ENCODE measurements at regions not wholly inside any gene's neighbourhood (a gene's known extent, or its start where the extent isn't known, plus 50 kb on each side); places are given as distances from the start of the nearest gene placed in this dataset.

GRCh38 chr7:11290863-11291262 lies 317.2 kb downstream of the PHF14 start:
- Histone ChIP-seq H3K27me3 (ENCODE audit: control insufficient read depth, low read length) (no peaks in the 10 kb centered on the region), H4K20me1 (ENCODE audit: control insufficient read depth, insufficient read depth, low read depth, low read length) (no peaks in the 10 kb centered on the region), H3K4me1 (ENCODE audit: control insufficient read depth, low read length) (peaks cover 14% of the 10 kb centered on the region), H3K27ac (ENCODE audit: low read depth, low read length) (no peak overlapping the region), H3K9me2 (replicated peaks; ENCODE audit: control insufficient read depth, low read length) (no peaks in the 10 kb centered on the region), H3F3A (ENCODE audit: control insufficient read depth, insufficient read depth) (0 out of 2 replicates have a peak, but pooled peaks cover 2% of the 10 kb centered on the region), H3K4me3 (ENCODE audit: low read length) (no peak overlapping the region), H3K4me2 (ENCODE audit: low read length) (no peak overlapping the region), H3K79me2 (ENCODE audit: control insufficient read depth, low read length) (no peaks in the 10 kb centered on the region), H3K9me3 (ENCODE audit: control insufficient read depth, insufficient read depth, low read length) (peaks cover 3% of the 10 kb centered on the region; the same call in 1 of the 2 replicates), H3K36me3 (ENCODE audit: control insufficient read depth, low read length) (no peaks in the 10 kb centered on the region)
- TF ChIP-seq EZH2phosphoT487 (IDR thresholded peaks at IDR 0.05; ENCODE audit: borderline replicate concordance, low read length) (no peak), CTCF (IDR thresholded peaks at IDR 0.05; ENCODE audit: low read depth, low read length, poor library complexity, severe bottlenecking) (no peak)

DNA sequence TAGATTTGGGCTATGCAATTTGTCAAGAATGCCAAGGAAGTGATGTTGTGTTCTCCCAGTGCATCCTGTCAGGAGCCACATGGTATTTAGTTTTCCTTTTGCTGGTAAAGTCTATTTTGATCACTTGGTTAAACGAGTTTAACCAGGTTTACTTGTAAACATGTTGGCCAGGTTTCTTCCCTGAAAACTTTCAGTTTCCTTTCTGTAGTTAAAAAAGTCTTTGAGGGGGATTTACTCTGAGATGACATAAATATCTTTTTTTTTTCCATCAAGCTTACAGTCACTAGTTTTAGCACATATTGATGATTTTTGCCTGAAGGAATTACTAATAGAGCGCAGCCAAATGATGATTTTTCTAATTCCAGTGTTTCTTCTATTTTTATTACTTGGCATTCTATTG lies 320.5 kb downstream of the PHF14 start:
- no peak overlapping the region for H3K4me2 ChIP-seq (ENCODE audit: low read length)
- no peaks in the 10 kb centered on the region for H3K27me3 ChIP-seq (ENCODE audit: control insufficient read depth, low read length)
- H3K79me2 ChIP-seq (ENCODE audit: control insufficient read depth, low read length) = no peaks in the 10 kb centered on the region
- no peaks in the 10 kb centered on the region for H3K36me3 ChIP-seq (ENCODE audit: control insufficient read depth, low read length)
- H3K27ac ChIP-seq (ENCODE audit: low read depth, low read length) = no peak overlapping the region
- no peaks in the 10 kb centered on the region for H4K20me1 ChIP-seq (ENCODE audit: control insufficient read depth, insufficient read depth, low read depth, low read length)
- no peak overlapping the region for H3K4me3 ChIP-seq (ENCODE audit: low read length)
- H3F3A ChIP-seq (ENCODE audit: control insufficient read depth, insufficient read depth) = no peaks in the 10 kb centered on the region
- TF ChIP-seq CTCF (IDR thresholded peaks at IDR 0.05; ENCODE audit: low read depth, low read length, poor library complexity, severe bottlenecking) (no peak), EZH2phosphoT487 (IDR thresholded peaks at IDR 0.05; ENCODE audit: borderline replicate concordance, low read length) (no peak)
- peaks cover 3% of the 10 kb centered on the region; the same call in 1 of the 2 replicates for H3K4me1 ChIP-seq (ENCODE audit: control insufficient read depth, low read length)
- no peaks in the 10 kb centered on the region for H3K9me2 ChIP-seq (replicated peaks; ENCODE audit: control insufficient read depth, low read length)
- H3K9me3 ChIP-seq (ENCODE audit: control insufficient read depth, insufficient read depth, low read length) = peaks cover 9% of the 10 kb centered on the region; the same call in 1 of the 2 replicates

- no peak overlapping the region for H3K4me3 ChIP-seq (ENCODE audit: low read length)
- no peak overlapping the region for H3K27ac ChIP-seq (ENCODE audit: low read depth, low read length)
Observed at GRCh38 chr7:11294965-11295364, 321.3 kb downstream of the PHF14 start.

More at GRCh38 chr7:11294965-11295364, 321.3 kb downstream of the PHF14 start:
- Histone ChIP-seq H3K27me3 (ENCODE audit: control insufficient read depth, low read length) (no peaks in the 10 kb centered on the region), H3K4me2 (ENCODE audit: low read length) (no peak overlapping the region), H3K4me1 (ENCODE audit: control insufficient read depth, low read length) (peaks cover 3% of the 10 kb centered on the region; the same call in 1 of the 2 replicates), H3K9me2 (replicated peaks; ENCODE audit: control insufficient read depth, low read length) (no peaks in the 10 kb centered on the region), H3F3A (ENCODE audit: control insufficient read depth, insufficient read depth) (no peaks in the 10 kb centered on the region), H3K36me3 (ENCODE audit: control insufficient read depth, low read length) (no peaks in the 10 kb centered on the region), H3K9me3 (ENCODE audit: control insufficient read depth, insufficient read depth, low read length) (peaks cover 9% of the 10 kb centered on the region; the same call in 1 of the 2 replicates), H3K79me2 (ENCODE audit: control insufficient read depth, low read length) (no peaks in the 10 kb centered on the region), H4K20me1 (ENCODE audit: control insufficient read depth, insufficient read depth, low read depth, low read length) (no peaks in the 10 kb centered on the region)
- TF ChIP-seq EZH2phosphoT487 (IDR thresholded peaks at IDR 0.05; ENCODE audit: borderline replicate concordance, low read length) (no peak), CTCF (IDR thresholded peaks at IDR 0.05; ENCODE audit: low read depth, low read length, poor library complexity, severe bottlenecking) (no peak)

All from DOHH2 (cell line).